ENCODE measurements at regions not wholly inside any gene's neighbourhood (a gene's known extent, or its start where the extent isn't known, plus 50 kb on each side); places are given as distances from the start of the nearest gene placed in this dataset.
"Not testable (repeated sequence)": the region's sequence is repeated elsewhere in the genome, so short reads cannot be mapped to it uniquely, and the experiment has no call there.

GRCh38 chr2:111373060-111373459 lies 252.3 kb downstream of the BCL2L11 start:
- FAIRE-seq: not testable (repeated sequence)

- FAIRE-seq: not testable (repeated sequence)
Measured at GRCh38 chr2:111373989-111374388, 253.3 kb downstream of the BCL2L11 start.

DNA sequence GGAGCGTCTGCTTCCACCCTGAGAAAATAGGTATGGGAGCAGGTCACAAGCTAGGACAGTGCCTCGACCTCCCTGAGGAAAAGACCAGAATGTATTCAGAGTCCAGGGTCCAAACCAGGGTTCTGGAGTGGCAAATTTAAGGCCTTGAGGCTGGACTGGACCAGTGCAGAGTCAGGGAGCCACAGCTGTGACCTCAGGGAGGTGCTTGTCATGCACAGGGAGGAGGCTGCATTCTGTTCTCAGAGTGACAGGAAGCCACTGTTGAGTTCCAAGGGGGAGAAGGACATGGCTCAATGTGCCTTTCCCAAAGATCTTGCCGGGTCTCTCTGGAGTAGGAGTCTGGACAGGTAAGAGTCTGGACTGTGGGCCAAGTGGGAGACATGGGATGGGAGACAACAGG lies 254.0 kb downstream of the BCL2L11 start:
- FAIRE-seq: not testable (repeated sequence)

DNA sequence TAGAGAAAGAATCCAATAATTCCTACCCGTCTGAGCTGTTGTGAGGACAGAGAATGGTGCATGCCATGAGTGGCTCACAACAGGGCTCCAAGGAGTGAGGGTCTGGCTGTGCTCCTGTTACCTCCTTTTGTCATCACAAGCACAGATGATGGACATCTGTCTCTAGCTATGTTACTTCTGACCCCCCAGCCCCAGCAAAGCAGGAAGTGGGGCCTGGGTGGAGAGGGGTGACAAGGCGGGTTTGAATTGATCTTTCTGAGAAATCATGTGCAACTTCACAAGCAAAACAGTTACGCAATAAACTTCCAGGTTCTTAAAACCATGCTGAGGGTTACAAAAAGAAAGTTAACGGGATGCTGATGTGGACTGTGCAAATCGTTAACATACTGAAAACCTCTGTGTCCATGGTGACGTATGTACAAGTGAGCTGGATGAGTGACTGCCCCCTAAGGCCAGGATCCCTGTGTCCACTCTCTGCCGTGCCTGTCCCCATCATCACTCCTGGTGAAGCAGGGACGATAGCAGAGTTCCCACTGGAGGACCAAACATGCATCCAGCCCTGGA lies 254.7 kb downstream of the BCL2L11 start:
- not testable (repeated sequence) for FAIRE-seq

- not testable (repeated sequence) for FAIRE-seq
Measured at GRCh38 chr2:111376272-111376970, 255.7 kb downstream of the BCL2L11 start.

DNA sequence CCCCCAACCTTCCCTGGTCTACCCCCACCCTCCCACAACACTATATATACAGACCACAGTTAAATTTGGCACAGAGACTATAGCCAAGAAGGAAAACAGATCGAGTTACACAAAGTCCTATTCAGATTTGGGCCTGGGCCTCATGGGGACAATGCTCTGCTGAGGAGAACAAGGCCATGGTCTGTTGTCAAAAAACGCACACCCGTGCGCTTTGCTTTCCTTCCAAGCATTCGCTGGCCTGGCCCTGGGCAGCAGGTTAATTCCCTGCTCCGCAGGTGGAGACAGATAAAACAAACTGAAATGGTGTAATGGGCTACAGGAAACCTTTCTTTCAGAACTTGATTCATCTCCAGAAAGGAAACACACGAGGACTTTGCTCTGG lies 256.2 kb downstream of the BCL2L11 start:
- FAIRE-seq: not testable (repeated sequence)

GRCh38 chr2:111377386-111377959 lies 256.8 kb downstream of the BCL2L11 start:
- not testable (repeated sequence) for FAIRE-seq

GRCh38 chr2:111378348-111378747 lies 257.6 kb downstream of the BCL2L11 start:
- not testable (repeated sequence) for FAIRE-seq

GRCh38 chr2:111380733-111381439 lies 260.2 kb downstream of the BCL2L11 start:
- FAIRE-seq: not testable (repeated sequence)

DNA sequence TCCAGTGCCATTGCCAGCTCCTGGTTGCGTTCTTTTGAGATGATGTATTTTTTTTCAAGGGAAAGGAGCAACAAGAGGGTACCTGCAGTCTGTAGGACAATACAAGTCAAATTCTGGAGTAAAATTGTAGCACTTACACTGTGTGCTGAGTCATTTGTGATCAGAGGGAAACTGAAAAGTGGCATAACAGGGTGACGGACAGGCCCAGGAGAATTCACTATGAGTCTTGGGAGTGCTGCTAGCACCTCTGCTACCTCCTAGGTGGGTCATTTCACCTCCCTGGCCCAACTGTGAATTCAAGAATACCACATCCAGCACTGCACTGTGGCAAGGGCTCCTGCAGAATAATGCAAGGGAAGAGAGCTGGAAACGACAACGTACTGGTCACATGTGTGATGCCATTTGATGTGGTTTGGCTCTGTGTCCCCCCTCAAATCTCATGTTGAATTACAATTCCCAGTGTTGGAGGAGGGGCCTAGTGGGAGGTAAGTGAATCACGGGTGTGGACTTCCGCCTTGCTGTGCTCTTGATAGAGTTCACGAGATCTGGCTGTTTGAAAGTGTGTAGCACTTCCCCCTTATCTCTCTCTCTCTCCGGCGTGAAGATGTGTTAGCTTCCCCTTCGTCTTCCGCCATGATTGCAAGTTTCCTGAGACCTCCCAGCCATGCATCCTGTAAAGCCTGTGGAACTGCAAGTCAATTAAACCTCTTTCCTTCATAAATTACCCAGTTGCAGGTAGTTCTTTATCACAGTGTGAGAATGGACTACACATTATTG lies 261.0 kb downstream of the BCL2L11 start:
- not testable (repeated sequence) for FAIRE-seq

- FAIRE-seq: not testable (repeated sequence)
Measured at GRCh38 chr2:111382507-111382906, 261.8 kb downstream of the BCL2L11 start.

- FAIRE-seq: not testable (repeated sequence)
Measured at GRCh38 chr2:111383311-111383710, 262.6 kb downstream of the BCL2L11 start.

DNA sequence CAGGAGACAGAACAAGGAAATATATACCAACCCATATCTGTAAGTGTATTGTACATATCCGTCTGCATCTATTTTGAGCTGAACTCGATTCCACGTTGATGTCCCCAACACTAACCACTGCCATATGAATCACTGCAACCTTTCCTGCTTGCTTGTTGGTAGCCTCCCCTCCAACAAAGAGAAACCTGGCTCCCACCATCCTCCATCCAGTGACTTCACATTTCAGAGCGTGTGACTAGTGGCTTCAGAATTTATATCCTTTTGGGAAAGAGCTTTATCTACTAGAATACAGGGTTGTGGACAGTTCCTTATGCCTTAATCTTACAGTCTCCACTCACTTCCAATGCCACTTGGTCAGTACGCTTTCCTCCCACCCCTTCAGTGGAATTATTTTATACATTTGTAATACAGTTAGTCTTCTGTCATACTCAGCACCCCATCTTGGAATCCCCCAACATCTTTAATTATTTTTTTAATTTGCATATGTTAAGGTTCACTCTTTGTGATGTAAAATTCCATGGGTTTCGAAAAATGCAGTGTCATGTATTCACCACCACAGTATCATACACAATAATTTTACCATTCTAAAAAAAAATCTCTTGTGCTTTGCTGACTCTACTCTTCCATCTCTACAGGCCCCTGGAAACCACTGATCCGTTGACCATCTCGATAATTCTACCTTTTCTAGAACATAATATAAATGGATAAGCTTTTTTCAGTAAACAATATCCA lies 264.7 kb downstream of the BCL2L11 start:
- FAIRE-seq: not testable (repeated sequence)

DNA sequence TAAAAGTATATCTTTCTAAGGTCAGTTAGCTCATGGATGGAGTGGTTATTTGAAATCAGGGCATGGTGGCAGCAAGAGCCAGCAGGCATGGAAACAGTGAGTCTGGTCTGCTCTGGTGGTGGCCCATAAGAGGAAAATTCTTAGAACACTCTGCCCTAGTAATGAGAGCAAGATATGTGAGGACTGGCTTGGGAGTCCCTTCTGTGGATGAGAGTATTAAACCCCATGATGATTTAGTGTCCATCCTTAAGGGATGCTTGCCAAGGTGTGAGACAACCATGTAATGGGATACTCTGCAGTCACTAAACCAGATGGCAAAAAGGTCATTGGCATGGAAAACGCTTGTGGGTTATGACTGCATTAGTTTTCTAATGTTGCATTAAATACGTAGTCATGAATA lies 269.9 kb downstream of the BCL2L11 start:
- FAIRE-seq: not testable (repeated sequence)

DNA sequence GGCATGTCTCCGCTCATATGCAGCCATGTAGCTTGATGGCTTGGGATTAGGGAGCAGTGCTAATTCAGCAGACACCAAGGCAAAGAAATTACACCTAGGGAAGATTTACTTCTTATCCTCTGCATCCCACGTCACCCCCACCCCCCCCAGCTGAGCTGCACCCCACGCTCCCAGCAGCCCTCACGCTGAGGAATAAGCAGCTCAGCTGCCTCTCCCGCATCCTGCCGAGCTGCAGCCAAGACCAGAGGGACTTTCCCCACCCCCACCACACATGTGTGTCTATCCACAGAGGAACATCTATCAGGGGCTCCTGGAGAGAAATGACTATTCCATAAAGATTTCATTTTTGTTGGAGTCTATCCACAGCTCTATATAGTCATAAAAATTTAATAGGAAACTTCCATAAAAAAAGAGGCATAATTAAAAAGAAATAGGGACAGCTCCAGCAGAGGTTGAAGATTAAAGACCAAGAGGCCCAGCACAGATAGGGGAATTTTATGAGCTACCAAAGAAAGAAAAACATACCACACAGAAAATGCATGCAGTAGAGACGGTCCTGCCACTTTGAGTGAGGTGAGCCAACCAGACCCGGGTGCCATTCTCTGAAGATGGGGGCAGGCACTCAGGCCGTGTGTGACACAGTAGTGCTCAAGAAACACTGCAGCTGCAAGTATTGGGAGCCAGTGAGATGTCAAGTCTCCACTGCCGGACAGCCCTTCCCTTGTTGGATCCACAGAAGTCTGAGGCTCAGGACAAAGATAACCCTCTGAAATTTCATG lies 274.8 kb downstream of the BCL2L11 start:
- FAIRE-seq: peak; percentile 48

GRCh38 chr2:111400598-111401253 lies 280.0 kb downstream of the BCL2L11 start:
- FAIRE-seq: not testable (repeated sequence)

GRCh38 chr2:111401270-111402140 lies 280.8 kb downstream of the BCL2L11 start:
- not testable (repeated sequence) for FAIRE-seq

GRCh38 chr2:111402450-111402849 lies 281.7 kb downstream of the BCL2L11 start:
- FAIRE-seq: not testable (repeated sequence)

DNA sequence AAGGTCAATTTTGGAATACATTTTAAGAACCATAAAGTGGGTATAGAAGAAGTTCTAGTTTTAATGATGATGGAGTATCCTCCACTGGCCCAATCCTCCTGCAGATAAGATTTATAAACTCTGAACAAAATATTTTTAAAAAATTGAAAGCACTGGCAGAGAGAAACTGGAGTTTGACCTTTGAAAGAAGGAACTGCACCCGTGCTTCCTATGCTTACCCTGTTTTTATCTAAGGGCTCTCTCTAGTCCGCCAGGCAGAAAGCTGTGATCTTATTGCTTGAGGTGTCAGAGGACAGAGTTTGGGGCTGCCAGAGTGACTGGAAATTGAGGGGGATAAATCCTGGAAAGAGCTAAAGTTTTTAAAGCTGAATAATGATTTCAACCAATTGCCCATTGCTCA lies 282.6 kb downstream of the BCL2L11 start:
- FAIRE-seq: not testable (repeated sequence)
